WTC11 (cell line): ENCODE measurements at regions not wholly inside any gene's neighbourhood (a gene's known extent, or its start where the extent isn't known, plus 50 kb on each side); places are given as distances from the start of the nearest gene placed in this dataset.

ENCODE experiments used
- ATAC-seq: fragments of 200-7000 bp; cut with Tn5 transposase; 2 replicates; pipeline ENCODE4 v1.10.0; 2021; ENCODE audit warnings: mild to moderate bottlenecking, moderate library complexity
- CTCF ChIA-PET: fragments of 300-600 bp; sonication (Branson Sonifier 250); formaldehyde crosslinking; loops from one replicate; lab custom pipeline; 2021; ENCODE audit warnings: antibody characterized with exemption; lab: Charles Lee
- POLR2A ChIA-PET: fragments of 350-600 bp; sonication (Branson Sonifier 250); formaldehyde crosslinking; loops from one replicate; lab custom pipeline; 2021; ENCODE audit warnings: antibody characterized with exemption; lab: Charles Lee
- DNase-seq: peaks from one replicate; pipeline ENCODE4 v3.0.0; 2021; ENCODE audit warnings: low spot score
- H3K27ac Mint-ChIP-seq: 2 replicates; pipeline ENCODE4 v1.8.0; 2021; ENCODE audit warnings: mixed read lengths
- H3K27me3 Mint-ChIP-seq: 2 replicates; pipeline ENCODE4 v1.8.0; 2021; ENCODE audit warnings: low read depth, mild to moderate bottlenecking, moderate library complexity, mixed read lengths
- H3K36me3 Mint-ChIP-seq: 2 replicates; pipeline ENCODE4 v1.8.0; 2021; ENCODE audit warnings: mixed read lengths
- H3K4me1 Mint-ChIP-seq: 2 replicates; pipeline ENCODE4 v1.8.0; 2022; ENCODE audit warnings: mixed read lengths
- H3K4me3 Mint-ChIP-seq: 2 replicates; pipeline ENCODE4 v1.8.0; 2021; ENCODE audit warnings: mild to moderate bottlenecking, moderate library complexity, mixed read lengths
- H3K9me3 Mint-ChIP-seq: 2 replicates; pipeline ENCODE4 v1.8.0; 2021; ENCODE audit warnings: mixed read lengths
- AR ChIP-seq: fragments of 250-450 bp; sonication (Bioruptor Pico); IDR thresholded peaks from 2 replicates; pipeline ENCODE4 v1.9.0; 2021; ENCODE audit warnings: mild to moderate bottlenecking
- E2F5 ChIP-seq: sonication (generic); formaldehyde crosslinking; IDR thresholded peaks from 2 replicates; pipeline ENCODE4 v1.8.1; 2022; ENCODE audit warnings: mild to moderate bottlenecking, moderate library complexity, missing genetic modification reagents
- EMX1 ChIP-seq: fragments of 250-450 bp; sonication (Bioruptor Pico); IDR thresholded peaks from 2 replicates; pipeline ENCODE4 v1.8.0; 2021; ENCODE audit warnings: mild to moderate bottlenecking
- FOXJ3 ChIP-seq: sonication (generic); formaldehyde crosslinking; IDR thresholded peaks from 2 replicates; pipeline ENCODE4 v1.9.0; 2021; ENCODE audit warnings: missing genetic modification reagents, mild to moderate bottlenecking, borderline replicate concordance
- GRHL2 ChIP-seq: fragments of 250-450 bp; sonication (Bioruptor Pico); IDR thresholded peaks from 2 replicates; pipeline ENCODE4 v1.8.0; 2022; ENCODE audit warnings: mild to moderate bottlenecking, moderate library complexity; ENCODE audit not compliant: insufficient replicate concordance, severe bottlenecking
- HMGXB4 ChIP-seq: sonication (generic); formaldehyde crosslinking; IDR thresholded peaks from 2 replicates; pipeline ENCODE4 v1.8.1; 2023; ENCODE audit warnings: mild to moderate bottlenecking, moderate library complexity, missing genetic modification reagents
- PRRX2 ChIP-seq: fragments of 250-450 bp; sonication (Bioruptor Pico); IDR thresholded peaks from 2 replicates; pipeline ENCODE4 v1.8.0; 2021; ENCODE audit warnings: mild to moderate bottlenecking
- RELA ChIP-seq: sonication (generic); formaldehyde crosslinking; IDR thresholded peaks from 2 replicates; pipeline ENCODE4 v1.8.1; 2022; ENCODE audit warnings: missing genetic modification reagents, mild to moderate bottlenecking, borderline replicate concordance
- STAT6 ChIP-seq: sonication (generic); formaldehyde crosslinking; conservative IDR thresholded peaks from 2 replicates; pipeline ENCODE4 v1.8.1; 2023; ENCODE audit warnings: mild to moderate bottlenecking, low read depth, missing genetic modification reagents, moderate library complexity
- TEAD1 ChIP-seq: sonication (generic); formaldehyde crosslinking; IDR thresholded peaks from 2 replicates; pipeline ENCODE4 v1.8.0; 2022; ENCODE audit warnings: mild to moderate bottlenecking, missing genetic modification reagents
- ZBTB43 ChIP-seq: sonication (generic); formaldehyde crosslinking; IDR thresholded peaks from 2 replicates; pipeline ENCODE4 v1.8.1; 2023; ENCODE audit warnings: mild to moderate bottlenecking, missing genetic modification reagents
- ZMAT4 ChIP-seq: fragments of 250-450 bp; sonication (Bioruptor Pico); IDR thresholded peaks from 2 replicates; pipeline ENCODE4 v1.9.0; 2021; ENCODE audit warnings: mild to moderate bottlenecking
- ZNF219 ChIP-seq: sonication (generic); formaldehyde crosslinking; IDR thresholded peaks from 2 replicates; pipeline ENCODE4 v1.8.0; 2023; ENCODE audit warnings: missing genetic modification reagents, mild to moderate bottlenecking, borderline replicate concordance
- ZNF423 ChIP-seq: fragments of 250-450 bp; sonication (Bioruptor Pico); IDR thresholded peaks from 2 replicates; pipeline ENCODE4 v2.1.2; 2022; ENCODE audit warnings: mild to moderate bottlenecking, moderate library complexity

- TF ChIP-seq ZMAT4 (CRISPR knock-in tag) (no peak), E2F5 (no peak), STAT6 (CRISPR knock-in tag) (no peak), PRRX2 (CRISPR knock-in tag) (no peak), AR (CRISPR knock-in tag) (no peak), TEAD1 (CRISPR knock-in tag) (no peak), FOXJ3 (CRISPR knock-in tag) (no peak), HMGXB4 (CRISPR knock-in tag) (no peak), GRHL2 (CRISPR knock-in tag) (no peak), EMX1 (CRISPR knock-in tag) (no peak), ZBTB43 (no peak), ZNF423 (no peak), ZNF219 (CRISPR knock-in tag) (no peak), RELA (CRISPR knock-in tag) (no peak)
- TF ChIP-seq, all 79 proteins: peak for 0
- ChIA-PET CTCF (no interaction called here), POLR2A (no interaction called here)
- Mint-ChIP-seq H3K36me3 (no peaks in the 10 kb centered on the region), H3K9me3 (0 out of 2 replicates have a peak, but pooled peaks cover 5% of the 10 kb centered on the region), H3K27ac (no peak overlapping the region), H3K4me3 (no peak overlapping the region), H3K27me3 (no peaks in the 10 kb centered on the region; the same call in 1 of the 2 replicates), H3K4me1 (no peaks in the 10 kb centered on the region)
- no peak for DNase-seq
- no peak for ATAC-seq
Measured at GRCh38 chr10:121041906-121042305, 190.7 kb downstream of the WDR11 start.

GRCh38 chr10:121042342-121042741, 191.2 kb downstream of the WDR11 start:
- CTCF ChIA-PET, result no interaction called here
- Mint-ChIP-seq H3K9me3 (0 out of 2 replicates have a peak, but pooled peaks cover 5% of the 10 kb centered on the region), H3K27me3 (no peaks in the 10 kb centered on the region; the same call in 1 of the 2 replicates), H3K27ac (no peak overlapping the region), H3K4me3 (no peak overlapping the region), H3K36me3 (no peaks in the 10 kb centered on the region), H3K4me1 (no peaks in the 10 kb centered on the region)
- TF ChIP-seq E2F5, result no peak
- DNase-seq (no peak), ATAC-seq (no peak)
- POLR2A ChIA-PET, result no interaction called here
